ENCODE measurements at regions not wholly inside any gene's neighbourhood (a gene's known extent, or its start where the extent isn't known, plus 50 kb on each side); places are given as distances from the start of the nearest gene placed in this dataset.
"Not testable (repeated sequence)": the region's sequence is repeated elsewhere in the genome, so short reads cannot be mapped to it uniquely, and the experiment has no call there.

DNA sequence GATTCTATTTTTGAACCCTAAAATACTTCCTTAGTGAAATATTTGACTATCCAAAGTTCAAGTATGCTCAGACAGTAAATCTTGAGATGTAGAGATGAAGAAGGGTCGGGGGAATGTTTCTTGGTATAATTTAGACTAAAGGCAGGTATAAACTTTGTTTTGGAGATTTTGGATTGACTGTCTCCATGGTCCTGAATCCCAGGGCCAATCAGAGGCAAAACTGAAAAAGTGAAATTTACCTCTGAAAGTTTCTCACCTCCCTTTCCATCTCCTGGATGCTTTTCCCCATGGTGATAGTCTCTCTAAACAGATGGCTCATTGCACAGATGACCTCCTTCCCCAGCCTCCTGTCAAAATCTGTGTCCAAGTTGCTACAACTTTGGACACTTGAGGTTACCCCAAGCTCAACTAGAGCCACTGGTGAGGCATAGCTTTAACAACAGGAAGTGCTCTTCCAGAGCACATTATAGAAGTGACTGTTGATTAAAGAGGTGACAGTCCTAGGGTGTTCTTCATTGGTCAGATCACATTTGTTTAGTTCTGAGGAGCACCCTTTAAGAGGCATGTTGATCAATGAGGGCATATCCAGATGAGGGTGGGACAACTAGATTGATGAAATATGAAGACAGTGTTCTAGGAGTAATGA is 128.4 kb downstream of the AKAP11 start:
- no peak for DNase-seq

DNA sequence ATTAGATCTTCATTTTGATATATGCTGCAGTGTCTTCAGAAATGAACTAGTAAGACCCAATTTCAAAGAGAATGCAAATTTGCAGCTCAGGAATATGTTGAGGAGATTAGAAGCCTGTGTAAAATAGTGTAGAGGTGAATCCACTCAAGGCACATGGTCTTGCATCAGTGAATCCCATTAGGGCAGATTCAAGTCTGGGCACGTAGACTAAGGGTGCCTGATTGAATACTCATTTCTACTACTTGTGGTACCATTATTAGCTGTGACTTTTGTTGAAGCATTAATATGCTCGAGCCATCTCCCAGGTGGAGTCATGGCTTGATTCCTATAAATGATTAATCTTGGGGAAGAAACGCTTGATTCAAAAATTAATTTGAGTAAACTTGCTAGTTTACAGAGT is 129.4 kb downstream of the AKAP11 start:
- DNase-seq = peak; percentile 21

DNA sequence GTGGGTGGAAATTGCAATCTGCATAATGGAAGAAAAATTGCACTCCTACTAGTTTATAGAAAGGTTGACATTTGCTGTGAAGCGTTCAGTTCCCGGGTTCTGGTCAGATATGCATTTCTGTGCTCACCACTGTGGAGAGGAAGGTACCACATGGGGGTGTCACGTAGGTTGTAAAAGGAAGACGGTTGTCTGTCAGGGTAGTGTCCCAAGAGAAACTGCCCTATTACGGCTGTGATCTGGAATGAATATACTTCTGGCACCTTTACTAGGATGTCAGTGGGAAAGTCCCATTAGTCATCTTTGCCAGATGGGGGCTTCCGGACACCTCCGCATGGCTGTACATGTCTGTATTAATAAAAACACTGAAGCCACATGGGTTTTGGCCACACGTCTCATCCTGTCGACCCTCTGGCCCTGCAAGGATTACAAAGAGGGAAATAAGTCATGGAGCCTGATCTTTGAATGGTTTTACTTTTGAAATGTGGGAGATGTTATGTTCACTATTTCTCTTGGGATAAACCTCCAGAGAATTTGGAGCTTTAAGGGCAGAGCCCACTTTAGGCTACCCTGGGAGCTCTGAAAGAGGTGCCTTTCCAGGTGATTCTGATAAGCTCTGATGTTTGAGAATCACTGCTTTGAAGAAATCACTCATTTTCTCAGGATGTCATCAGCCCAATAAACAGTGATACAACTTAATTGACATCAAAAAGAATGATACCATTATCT is 133.9 kb downstream of the AKAP11 start:
- DNase-seq = no peak

DNA sequence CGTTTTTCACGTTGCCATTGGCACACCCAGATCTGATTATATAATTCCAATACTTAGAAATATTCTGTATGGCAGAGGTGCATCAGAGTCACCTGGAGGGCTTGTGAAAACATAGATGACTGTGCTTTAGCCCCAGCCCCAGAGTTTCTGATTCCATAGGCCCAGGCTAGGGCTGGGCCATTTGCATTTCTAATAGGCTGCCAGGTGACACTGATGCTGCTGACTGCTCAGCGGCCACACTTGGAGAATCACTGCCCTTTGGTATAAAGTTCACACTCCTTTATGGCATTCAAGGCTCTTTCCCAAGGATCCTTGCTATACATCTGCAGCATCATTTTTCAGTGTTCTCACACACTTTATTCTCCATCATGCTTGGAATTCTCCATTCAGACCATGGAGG is 137.1 kb downstream of the AKAP11 start:
- no peak for DNase-seq

- DNase-seq = no peak
These were observed 137.6 kb downstream of the AKAP11 start for GRCh38 chr13:42409551-42409950.

DNA sequence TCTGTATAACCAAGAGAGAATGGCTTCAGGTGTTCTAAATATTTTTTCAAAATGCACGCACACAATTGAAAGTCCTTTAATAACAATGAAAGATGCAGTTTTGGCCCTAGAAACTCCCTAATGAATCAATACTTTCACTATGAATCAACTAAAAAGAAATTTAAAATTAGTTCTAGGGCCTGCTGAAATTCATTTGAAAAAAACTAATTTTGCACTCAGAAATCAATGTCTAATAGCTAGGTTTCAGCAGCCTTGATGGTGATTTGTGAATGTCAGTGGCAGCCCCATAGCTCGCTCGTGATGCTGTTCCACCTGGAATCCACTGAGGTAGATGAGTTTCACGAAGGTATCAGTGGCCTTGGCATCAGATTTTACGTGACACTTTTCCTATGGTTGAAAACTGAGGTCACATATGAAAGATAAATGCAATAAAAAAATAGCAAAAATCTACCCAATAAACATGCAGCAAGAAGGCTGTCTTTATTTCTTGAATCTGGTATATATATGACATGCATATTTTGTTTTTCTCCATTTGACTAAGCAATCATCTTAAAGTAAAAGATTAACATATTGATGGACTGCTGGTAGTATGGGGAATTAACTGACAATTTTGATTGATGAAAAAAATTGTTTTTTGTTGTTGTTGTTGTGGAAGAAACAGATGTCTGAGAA is 141.0 kb downstream of the AKAP11 start:
- no peak for DNase-seq

GRCh38 chr13:42413484-42413815 is 141.5 kb downstream of the AKAP11 start:
- no peak for DNase-seq

- no peak for DNase-seq
These were observed 145.7 kb downstream of the AKAP11 start for GRCh38 chr13:42417626-42418025.

DNA sequence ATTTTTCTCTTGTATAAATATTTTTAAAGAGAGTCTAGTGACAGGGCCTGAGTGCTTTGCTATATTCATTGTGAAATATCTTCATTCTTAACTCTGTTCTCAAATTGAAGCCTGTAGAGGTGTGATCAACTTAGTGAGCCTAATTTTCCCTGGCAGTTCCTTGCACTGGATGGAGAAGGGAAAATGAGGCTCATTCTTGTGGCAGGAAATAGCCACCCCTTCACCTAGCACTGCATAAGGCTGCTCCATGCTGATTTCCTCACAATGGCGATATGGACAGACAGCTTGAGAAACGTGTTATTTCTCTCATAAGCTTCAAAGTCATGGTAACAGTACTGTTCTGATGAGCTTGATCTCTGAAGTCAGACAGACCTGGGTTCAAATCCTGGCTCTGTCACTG is 146.2 kb downstream of the AKAP11 start:
- DNase-seq = no peak

DNA sequence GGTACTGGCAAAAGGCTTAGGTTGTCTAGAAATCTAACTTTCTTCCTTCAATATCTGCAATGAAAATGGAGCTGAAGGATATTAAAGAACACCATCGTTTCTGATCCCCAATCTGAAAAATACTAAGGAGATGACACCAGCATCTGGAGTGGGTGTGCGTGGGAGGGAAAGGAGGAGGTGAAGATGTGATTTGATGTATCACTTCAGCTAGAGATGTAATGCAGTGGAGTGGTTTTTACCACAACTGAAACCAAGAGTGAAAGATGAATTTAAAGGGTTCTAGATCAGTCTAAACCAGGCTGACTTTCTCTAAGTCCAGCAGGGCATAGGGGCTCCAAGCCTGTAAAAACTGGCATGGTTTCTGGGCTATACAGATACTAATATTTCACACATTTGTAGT is 148.4 kb downstream of the AKAP11 start:
- no peak for DNase-seq

- no peak for DNase-seq
These were observed 150.7 kb downstream of the AKAP11 start for GRCh38 chr13:42422681-42423080.

GRCh38 chr13:42424182-42424581 is 149.8 kb upstream of the TNFSF11 start:
- no peak for DNase-seq

GRCh38 chr13:42445354-42445753 is 128.6 kb upstream of the TNFSF11 start:
- DNase-seq = no peak

- DNase-seq = not testable (repeated sequence)
These were observed 127.4 kb upstream of the TNFSF11 start for GRCh38 chr13:42446597-42446996.

GRCh38 chr13:42453091-42453645 is 120.8 kb upstream of the TNFSF11 start:
- DNase-seq = no peak

GRCh38 chr13:42454749-42455148 is 119.2 kb upstream of the TNFSF11 start:
- no peak for DNase-seq

- no peak for DNase-seq
These were observed 115.8 kb upstream of the TNFSF11 start for GRCh38 chr13:42458193-42458592.

DNA sequence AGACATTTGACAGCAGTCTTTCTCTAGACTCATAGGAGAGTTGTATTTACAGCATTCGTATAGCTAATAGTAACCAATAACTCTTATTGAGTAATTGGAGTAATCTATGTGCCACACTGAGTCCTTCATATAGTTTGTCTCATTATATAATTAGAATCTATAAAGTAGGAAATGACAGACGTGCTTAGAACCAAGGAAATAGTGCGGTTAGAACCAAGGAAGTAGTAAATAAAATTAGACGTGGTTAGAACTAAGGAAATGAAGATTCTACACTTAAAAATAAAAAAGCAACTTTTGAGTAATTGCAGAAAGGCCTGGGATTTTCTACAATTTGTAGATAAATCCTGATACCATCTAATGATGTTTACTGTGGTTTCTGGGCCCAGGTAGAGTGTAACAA is 107.8 kb upstream of the TNFSF11 start:
- DNase-seq = no peak

- no peak for DNase-seq
These were observed 107.3 kb upstream of the TNFSF11 start for GRCh38 chr13:42466609-42467008.

DNA sequence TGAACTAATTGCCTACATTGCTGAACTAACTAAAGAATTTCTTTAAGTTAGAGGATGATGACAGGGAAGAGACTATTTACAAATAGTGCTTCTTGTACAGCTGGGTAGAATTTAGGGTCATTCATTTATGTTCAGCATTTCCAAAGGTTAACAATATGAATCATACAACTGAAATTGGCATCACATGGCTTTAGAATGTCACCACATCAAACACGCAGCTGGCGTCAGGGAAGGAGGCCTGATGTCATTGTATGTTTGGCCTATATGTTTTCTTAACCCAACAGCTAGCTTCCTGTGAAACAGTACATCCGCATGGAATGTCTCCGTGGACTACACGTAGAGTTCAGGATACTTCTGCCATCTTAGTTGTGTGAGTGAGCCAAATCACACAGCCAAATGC is 99.0 kb upstream of the TNFSF11 start:
- DNase-seq = no peak

- no peak for DNase-seq
These were observed 96.3 kb upstream of the TNFSF11 start for GRCh38 chr13:42477596-42478190.

- DNase-seq = peak; percentile 46
These were observed 95.3 kb upstream of the TNFSF11 start for GRCh38 chr13:42478531-42479156.

DNA sequence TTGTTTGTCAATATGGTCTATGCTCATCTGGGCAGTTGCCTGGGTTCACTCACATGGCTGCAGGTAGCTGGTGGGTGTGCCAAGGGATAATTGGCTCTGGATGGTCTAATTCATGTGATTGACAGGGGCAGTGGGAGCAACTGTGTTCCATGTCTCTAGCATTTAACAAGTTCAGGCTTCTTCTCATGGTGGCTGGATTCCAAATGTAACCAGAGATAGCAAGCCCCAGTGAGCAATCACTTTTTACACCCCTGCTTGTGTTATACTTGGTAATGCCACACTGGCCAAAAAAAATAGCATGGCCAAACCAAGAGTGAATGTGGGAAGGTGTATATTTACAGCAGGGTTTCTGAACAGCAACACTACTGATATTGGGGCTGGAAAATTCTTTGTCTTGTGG is 89.6 kb upstream of the TNFSF11 start:
- DNase-seq = no peak

Measured in NCI-H82 (cell line).